D721Med (cell line): ENCODE measurements at regions not wholly inside any gene's neighbourhood (a gene's known extent, or its start where the extent isn't known, plus 50 kb on each side); places are given as distances from the start of the nearest gene placed in this dataset.

ENCODE experiments used
- DNase-seq: peaks from one replicate; pipeline ENCODE4 v3.0.0; 2011; ENCODE audit warnings: low spot score; ENCODE audit not compliant: insufficient read length
- FAIRE-seq: peaks from 2 replicates; lab custom pipeline; 2011; peaks lifted over from hg19 to GRCh38; lab: Jason Lieb, UNC
- TF ChIP-seq, protein P1 (sequence below): IDR thresholded peaks from 2 replicates; pipeline ENCODE4 v1.5.1; 2012; ENCODE audit warnings: mild to moderate bottlenecking, control low read depth; ENCODE audit not compliant: insufficient read depth; ENCODE audit errors: missing control alignments

GRCh38 chr18:47729356-47729755 lies 201.1 kb downstream of the SMAD2 start:
- DNase-seq (no peak), FAIRE-seq (no peak)
- TF ChIP-seq, protein P1, sequence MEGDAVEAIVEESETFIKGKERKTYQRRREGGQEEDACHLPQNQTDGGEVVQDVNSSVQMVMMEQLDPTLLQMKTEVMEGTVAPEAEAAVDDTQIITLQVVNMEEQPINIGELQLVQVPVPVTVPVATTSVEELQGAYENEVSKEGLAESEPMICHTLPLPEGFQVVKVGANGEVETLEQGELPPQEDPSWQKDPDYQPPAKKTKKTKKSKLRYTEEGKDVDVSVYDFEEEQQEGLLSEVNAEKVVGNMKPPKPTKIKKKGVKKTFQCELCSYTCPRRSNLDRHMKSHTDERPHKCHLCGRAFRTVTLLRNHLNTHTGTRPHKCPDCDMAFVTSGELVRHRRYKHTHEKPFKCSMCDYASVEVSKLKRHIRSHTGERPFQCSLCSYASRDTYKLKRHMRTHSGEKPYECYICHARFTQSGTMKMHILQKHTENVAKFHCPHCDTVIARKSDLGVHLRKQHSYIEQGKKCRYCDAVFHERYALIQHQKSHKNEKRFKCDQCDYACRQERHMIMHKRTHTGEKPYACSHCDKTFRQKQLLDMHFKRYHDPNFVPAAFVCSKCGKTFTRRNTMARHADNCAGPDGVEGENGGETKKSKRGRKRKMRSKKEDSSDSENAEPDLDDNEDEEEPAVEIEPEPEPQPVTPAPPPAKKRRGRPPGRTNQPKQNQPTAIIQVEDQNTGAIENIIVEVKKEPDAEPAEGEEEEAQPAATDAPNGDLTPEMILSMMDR, result no peak

DNA sequence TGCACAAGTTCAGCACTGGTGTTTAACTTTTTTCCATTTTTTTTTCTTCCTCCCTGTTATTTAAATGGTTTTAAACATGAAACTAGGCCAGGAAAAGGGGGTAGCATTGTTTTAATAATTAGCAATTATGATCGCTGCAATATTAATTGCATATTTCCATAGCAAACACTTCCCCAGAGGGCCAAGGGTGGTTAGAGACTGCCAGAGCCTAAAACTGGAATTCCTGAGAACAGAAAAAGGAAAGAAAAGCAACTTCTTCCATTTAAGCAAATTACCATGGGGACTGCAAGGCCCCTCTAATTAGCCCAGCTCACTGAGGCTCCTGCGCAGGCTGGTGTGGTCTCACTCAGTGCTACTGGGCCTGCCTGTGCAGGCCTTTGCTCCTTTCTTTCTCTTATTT lies 201.5 kb downstream of the SMAD2 start:
- DNase-seq, result no peak
- TF ChIP-seq, protein P1, result no peak
- FAIRE-seq, result no peak

- TF ChIP-seq, protein P1, result no peak
- DNase-seq, result no peak
- no peak for FAIRE-seq
Observed at GRCh38 chr18:47727409-47727808, 203.1 kb downstream of the SMAD2 start.

DNA sequence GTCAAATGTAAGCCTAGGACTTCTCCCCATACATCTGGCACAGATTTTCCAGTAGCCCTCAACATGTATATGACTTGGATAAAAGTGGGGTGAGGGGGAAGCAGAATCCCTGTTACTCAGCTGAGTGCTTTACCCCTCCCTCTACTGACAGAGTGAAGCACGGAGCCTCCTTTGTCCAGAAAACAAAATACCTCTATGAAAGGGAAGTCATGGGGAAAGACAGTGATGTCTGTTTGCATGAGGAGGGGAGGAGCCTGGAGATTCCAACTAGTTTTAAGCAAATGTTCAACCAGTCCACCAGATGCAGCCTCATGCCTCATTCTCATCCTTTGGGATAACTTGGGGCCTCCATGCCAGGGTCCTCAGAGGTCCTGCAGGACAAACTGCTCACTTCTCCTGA lies 203.9 kb downstream of the SMAD2 start:
- FAIRE-seq (no peak), DNase-seq (no peak)
- TF ChIP-seq, protein P1, result no peak

DNA sequence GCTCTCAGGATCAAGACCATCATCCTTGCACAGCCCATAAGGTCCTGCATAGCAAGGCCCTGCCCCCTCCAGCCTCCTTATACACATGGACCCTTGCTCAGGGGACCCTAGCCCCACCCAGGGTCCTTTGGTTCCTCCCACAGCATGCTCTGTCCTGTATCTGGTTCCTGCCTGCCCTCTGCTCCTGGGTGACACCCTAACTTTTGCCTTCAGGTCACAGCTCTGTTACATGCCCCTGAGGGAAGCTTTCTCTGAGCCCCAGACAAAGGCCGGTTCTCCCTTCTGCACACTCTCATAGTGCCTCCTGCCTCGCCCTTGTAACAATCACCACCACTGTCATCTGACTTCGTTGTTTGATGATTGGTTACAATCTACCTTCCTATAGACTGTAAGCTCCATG lies 204.8 kb downstream of the SMAD2 start:
- no peak for FAIRE-seq
- no peak for DNase-seq
- TF ChIP-seq, protein P1, result no peak

- DNase-seq (no peak), FAIRE-seq (no peak)
- TF ChIP-seq, protein P1, result no peak
Observed at GRCh38 chr18:47724186-47724975, 206.1 kb downstream of the SMAD2 start.

DNA sequence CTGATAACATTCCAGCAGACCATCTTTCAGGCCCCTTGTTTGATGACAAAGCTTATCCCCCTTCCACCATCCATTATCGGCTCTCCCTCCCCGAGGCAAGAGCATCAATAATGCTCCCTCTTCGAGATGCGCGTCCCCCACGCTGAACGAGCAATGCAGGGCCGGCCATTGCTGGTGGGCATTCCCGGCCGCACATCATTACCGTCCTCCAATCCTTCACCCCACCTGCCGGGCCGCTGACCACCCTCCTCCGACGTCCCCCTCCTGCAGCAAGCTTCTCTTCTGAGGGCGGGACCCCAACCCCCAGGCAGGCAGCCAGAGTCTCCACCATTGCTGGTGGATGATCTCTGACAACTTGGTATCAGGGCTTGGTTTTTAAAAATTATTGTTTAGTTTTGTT lies 208.6 kb downstream of the SMAD2 start:
- TF ChIP-seq, protein P1, result no peak
- DNase-seq (no peak), FAIRE-seq (no peak)
